Spleen (tissue), 11 donors: ENCODE measurements at regions not wholly inside any gene's neighbourhood (a gene's known extent, or its start where the extent isn't known, plus 50 kb on each side); places are given as distances from the start of the nearest gene placed in this dataset.

Experiments
- DNase-seq: peaks from one replicate; pipeline ENCODE4 v3.0.0-alpha.2; 2020
- H3K27ac ChIP-seq, 8 donors: fragments of 200-600 bp; sonication (generic) in 7 of 8; 1 replicate in 4 of 8; 2 replicates in 4 of 8; pipeline versions ENCODE4 v1.5.0 to v1.8.0; 2016 to 2021; ENCODE audit warnings: inconsistent platforms in 4 of 8, mild to moderate bottlenecking in 4 of 8, moderate library complexity in 1 of 8
- H3K27me3 ChIP-seq, 7 donors: fragments of 200-600 bp; sonication (generic) in 6 of 7; replicated peaks in 1 of 7; 1 replicate in 4 of 7; 2 replicates in 3 of 7; pipeline versions ENCODE4 v1.5.0 to v1.8.0; 2016 to 2021; ENCODE audit warnings: inconsistent platforms in 3 of 7, mild to moderate bottlenecking in 1 of 7
- H3K36me3 ChIP-seq, 6 donors: fragments of 200-600 bp; sonication (generic) in 5 of 6; 1 replicate in 4 of 6; 2 replicates in 2 of 6; pipeline versions ENCODE4 v1.5.0 to v1.8.0; 2016 to 2021; ENCODE audit warnings: inconsistent platforms in 2 of 6
- H3K4me1 ChIP-seq, 6 donors: fragments of 200-600 bp; sonication (generic) in 5 of 6; 1 replicate in 3 of 6; 2 replicates in 3 of 6; pipeline versions ENCODE4 v1.5.0 to v1.8.0; 2016 to 2021; ENCODE audit warnings: inconsistent platforms in 3 of 6
- H3K4me3 ChIP-seq, 8 donors: fragments of 200-600 bp; sonication (generic) in 7 of 8; 1 replicate in 4 of 8; 2 replicates in 4 of 8; pipeline versions ENCODE4 v1.5.0 to v1.8.0; 2016 to 2021; ENCODE audit warnings: inconsistent platforms in 4 of 8, mild to moderate bottlenecking in 4 of 8, moderate library complexity in 2 of 8
- H3K9me3 ChIP-seq, 8 donors: fragments of 200-600 bp; sonication (generic) in 7 of 8; 1 replicate in 4 of 8; 2 replicates in 4 of 8; pipeline versions ENCODE4 v1.5.0 to v1.8.0; 2016 to 2021; ENCODE audit warnings: inconsistent platforms in 4 of 8
- POLR2A ChIP-seq, 3 donors: fragments of 450-650 bp; IDR thresholded peaks; one replicate each; pipeline ENCODE4 v1.5.1; 2017; ENCODE audit warnings: antibody characterized with exemption in 3 of 3, mild to moderate bottlenecking in 1 of 3
- POLR2AphosphoS5 ChIP-seq, 3 donors: sonication (generic); formaldehyde crosslinking; IDR thresholded peaks; one replicate each; pipeline ENCODE4 v1.5.1; 2017; ENCODE audit warnings: antibody characterized with exemption in 3 of 3
- WGBS, 5 donors: extraction: QIAGEN DNeasy Blood & Tissue Kit in 3 of 5; methylation state at CpG; one replicate each; pipeline versions ENCODE4 v1.1.5 to v1.1.7; 2013 to 2018; 5-methylcytosine and 5-hydroxymethylcytosine counted together
- intact Hi-C: fragments of 100-400 bp; cut with DNase I; formaldehyde crosslinking; loops from one replicate; pipeline ENCODE4 v1.15.0; 2023; ENCODE audit warnings: low total_unique reads
- TF ChIP-seq, protein P1 (sequence below), 11 experiments: fragments of 200-600 bp in 7 of 11; fragments of 450-650 bp in 4 of 11; sonication (generic) in 4 of 11; IDR thresholded peaks in 8 of 11; conservative IDR thresholded peaks in 3 of 11; 1 replicate in 7 of 11; 2 replicates in 4 of 11; pipeline versions ENCODE4 v1.4.0 to v1.8.0; 2016 to 2021; ENCODE audit warnings: antibody characterized with exemption in 11 of 11, inconsistent platforms in 4 of 11, mild to moderate bottlenecking in 1 of 11
- donor health status: healthy with polysubstance abuse.
- donor health status: DM: no; HTN: no; CAD: no; lungs with moderate emphysema.
- donor health status: DM: no; HTN: no; CAD: no.
- donor health status: Bipolar disorder and iron deficiency.
- donor health status: healthy.
- donor health status: DM: no; HTN: no; CAD: no.
- donor health status: DM: yes; HTN: yes; CAD: no.

DNA sequence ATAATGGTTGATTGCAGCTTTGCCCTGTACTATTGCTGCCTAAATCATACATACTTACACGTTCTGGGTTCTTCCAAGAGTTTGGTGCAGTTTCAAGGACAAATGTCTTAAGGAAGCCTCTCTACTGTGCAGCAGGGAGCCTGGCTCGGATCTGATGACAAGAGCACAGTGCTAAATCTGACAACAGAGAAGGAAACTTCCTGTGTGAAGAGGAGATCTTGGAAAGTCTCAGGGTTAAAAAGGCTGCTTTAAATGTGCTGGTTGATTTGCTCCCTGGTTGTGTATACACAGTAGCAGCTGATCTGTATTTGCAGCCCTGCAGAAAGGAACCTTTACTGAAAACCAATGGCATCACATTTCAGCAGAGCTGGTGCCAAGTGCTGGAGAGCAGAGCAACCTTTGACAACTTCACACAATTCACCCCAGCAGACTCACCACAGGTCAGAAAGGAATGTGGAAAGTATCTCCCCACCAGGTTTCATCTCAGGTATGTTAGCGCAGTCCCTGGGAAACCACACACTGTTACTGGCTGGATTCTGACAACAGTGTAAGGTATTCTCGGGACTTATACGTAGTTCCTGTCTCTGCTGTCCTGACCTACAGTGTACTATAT lies 355.0 kb upstream of the ESRRG start:
- DNase-seq: no peak
- H3K9me3 ChIP-seq: no peaks in the 10 kb centered on the region
- TF ChIP-seq POLR2AphosphoS5 (IDR thresholded peaks at IDR 0.05) (no peak), POLR2A (IDR thresholded peaks at IDR 0.05) (no peak)
- TF ChIP-seq, protein P1, sequence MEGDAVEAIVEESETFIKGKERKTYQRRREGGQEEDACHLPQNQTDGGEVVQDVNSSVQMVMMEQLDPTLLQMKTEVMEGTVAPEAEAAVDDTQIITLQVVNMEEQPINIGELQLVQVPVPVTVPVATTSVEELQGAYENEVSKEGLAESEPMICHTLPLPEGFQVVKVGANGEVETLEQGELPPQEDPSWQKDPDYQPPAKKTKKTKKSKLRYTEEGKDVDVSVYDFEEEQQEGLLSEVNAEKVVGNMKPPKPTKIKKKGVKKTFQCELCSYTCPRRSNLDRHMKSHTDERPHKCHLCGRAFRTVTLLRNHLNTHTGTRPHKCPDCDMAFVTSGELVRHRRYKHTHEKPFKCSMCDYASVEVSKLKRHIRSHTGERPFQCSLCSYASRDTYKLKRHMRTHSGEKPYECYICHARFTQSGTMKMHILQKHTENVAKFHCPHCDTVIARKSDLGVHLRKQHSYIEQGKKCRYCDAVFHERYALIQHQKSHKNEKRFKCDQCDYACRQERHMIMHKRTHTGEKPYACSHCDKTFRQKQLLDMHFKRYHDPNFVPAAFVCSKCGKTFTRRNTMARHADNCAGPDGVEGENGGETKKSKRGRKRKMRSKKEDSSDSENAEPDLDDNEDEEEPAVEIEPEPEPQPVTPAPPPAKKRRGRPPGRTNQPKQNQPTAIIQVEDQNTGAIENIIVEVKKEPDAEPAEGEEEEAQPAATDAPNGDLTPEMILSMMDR (IDR thresholded peaks at IDR 0.05 in 8 of 11, conservative IDR thresholded peaks at IDR 0.05 in 3 of 11): no peak
- peaks cover 0 to 8% (median 0%) of the 10 kb centered on the region in 6 donors for H3K4me1 ChIP-seq
- 53 to 71% (median 56%) methylated on average over 5 of the region's 5 CpGs for WGBS, 5 donors
- H3K4me3 ChIP-seq: peak overlapping the region in 3 of 8 donors; percentile 6 to 39 (median 37)
- intact Hi-C loops: no loop called here
- no peaks in the 10 kb centered on the region for H3K27me3 ChIP-seq
- peak overlapping the region in 4 of 8 donors; percentile 6 to 46 (median 37) for H3K27ac ChIP-seq
- no peaks in the 10 kb centered on the region for H3K36me3 ChIP-seq

DNA sequence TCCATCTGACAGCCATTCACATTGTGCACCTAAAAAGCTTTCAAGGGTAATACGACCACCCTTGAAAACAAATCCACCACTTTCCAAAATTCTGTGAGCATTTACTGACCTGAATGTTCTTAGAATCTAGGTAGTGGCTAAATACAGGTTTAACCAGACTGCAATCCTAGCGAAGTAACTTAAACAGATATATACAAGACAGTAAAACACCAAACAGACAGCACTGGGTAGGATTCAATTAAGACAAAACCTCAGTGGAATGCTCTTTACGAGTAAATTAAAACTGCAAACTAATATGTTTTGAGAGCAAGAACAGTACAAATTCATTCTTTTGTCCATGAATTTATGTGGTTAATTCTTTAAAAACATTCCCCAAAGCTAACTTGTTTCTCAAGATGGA lies 354.2 kb upstream of the ESRRG start:
- DNase-seq: no peak
- Histone ChIP-seq H3K36me3 (no peaks in the 10 kb centered on the region), H3K27me3 (no peaks in the 10 kb centered on the region), H3K4me3 (peak overlapping the region in 3 of 8 donors; percentile 6 to 39 (median 37)), H3K4me1 (peaks cover 0 to 8% (median 0%) of the 10 kb centered on the region in 6 donors), H3K9me3 (no peaks in the 10 kb centered on the region), H3K27ac (peak overlapping the region in 3 of 8 donors; percentile 29 to 46 (median 45))
- intact Hi-C loops: no loop called here
- TF ChIP-seq POLR2A (IDR thresholded peaks at IDR 0.05): no peak
- no peak for TF ChIP-seq POLR2AphosphoS5 (IDR thresholded peaks at IDR 0.05)
- TF ChIP-seq, protein P1 (IDR thresholded peaks at IDR 0.05 in 8 of 11, conservative IDR thresholded peaks at IDR 0.05 in 3 of 11): no peak
- WGBS, 5 donors: 74 to 83% (median 77%) methylated on average over 3 of the region's 3 CpGs

DNA sequence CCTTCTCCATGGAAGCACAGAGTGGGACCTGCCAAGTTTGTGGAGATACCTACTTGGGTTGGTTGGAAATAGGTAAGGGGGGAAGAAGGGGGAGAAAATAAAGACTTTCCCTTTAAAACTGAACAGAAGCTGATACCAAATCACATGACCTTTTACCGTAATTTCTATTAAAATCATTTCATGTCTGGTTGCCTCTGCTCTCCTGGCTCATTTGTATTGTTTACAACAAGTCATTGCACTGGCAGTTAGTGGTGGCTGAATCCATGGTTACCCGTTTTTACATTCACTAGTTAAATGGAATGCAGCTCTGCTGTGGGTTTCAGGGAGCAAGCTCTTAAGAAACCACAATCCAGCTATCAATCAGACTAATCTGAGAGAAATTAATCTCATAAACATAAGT lies 353.7 kb upstream of the ESRRG start:
- no peaks in the 10 kb centered on the region for H3K27me3 ChIP-seq
- peak overlapping the region in 2 of 8 donors; percentile 37 to 39 for H3K4me3 ChIP-seq
- H3K9me3 ChIP-seq: no peaks in the 10 kb centered on the region
- peaks cover 0 to 8% (median 0%) of the 10 kb centered on the region in 6 donors for H3K4me1 ChIP-seq
- intact Hi-C loops: no loop called here
- H3K36me3 ChIP-seq: no peaks in the 10 kb centered on the region
- TF ChIP-seq POLR2A (IDR thresholded peaks at IDR 0.05) (no peak), POLR2AphosphoS5 (IDR thresholded peaks at IDR 0.05) (no peak)
- TF ChIP-seq, protein P1 (IDR thresholded peaks at IDR 0.05 in 8 of 11, conservative IDR thresholded peaks at IDR 0.05 in 3 of 11): no peak
- DNase-seq: no peak
- WGBS, 5 donors: 16 to 42% (median 40%) methylated on average over 2 of the region's 2 CpGs
- H3K27ac ChIP-seq: peak overlapping the region in 2 of 8 donors; percentile 29 to 45

DNA sequence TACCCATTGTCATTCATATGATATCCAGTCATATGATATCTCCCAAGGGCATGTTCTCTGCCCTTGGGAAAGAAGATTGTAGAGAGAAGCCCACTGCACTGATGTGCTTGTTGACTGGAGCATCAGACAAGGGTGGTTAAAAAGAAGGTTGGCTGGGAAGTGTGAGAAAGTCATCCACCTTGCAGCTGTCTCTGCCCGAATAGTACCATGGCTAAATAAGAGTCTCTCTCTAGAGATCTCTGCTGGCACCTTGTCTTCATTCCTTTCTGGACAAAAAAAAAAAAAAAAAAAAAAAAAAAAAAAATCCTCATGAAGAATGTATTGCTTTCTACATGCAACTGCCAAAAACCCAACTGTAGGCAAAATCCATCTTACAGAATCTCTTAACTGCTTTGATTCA lies 349.7 kb upstream of the ESRRG start:
- 69 to 100% (median 94%) methylated on average over 1 of the region's 1 CpG for WGBS, 5 donors
- Histone ChIP-seq H3K27me3 (no peaks in the 10 kb centered on the region), H3K36me3 (no peaks in the 10 kb centered on the region), H3K4me3 (no peak overlapping the region), H3K27ac (no peak overlapping the region), H3K4me1 (no peaks in the 10 kb centered on the region), H3K9me3 (no peaks in the 10 kb centered on the region)
- intact Hi-C loops: no loop called here
- DNase-seq: no peak
- TF ChIP-seq, protein P1 (IDR thresholded peaks at IDR 0.05 in 8 of 11, conservative IDR thresholded peaks at IDR 0.05 in 3 of 11): no peak
- TF ChIP-seq POLR2A (IDR thresholded peaks at IDR 0.05): no peak
- TF ChIP-seq POLR2AphosphoS5 (IDR thresholded peaks at IDR 0.05): no peak
